K562 (cell line): ENCODE measurements at regions not wholly inside any gene's neighbourhood (a gene's known extent, or its start where the extent isn't known, plus 50 kb on each side); places are given as distances from the start of the nearest gene placed in this dataset.

Experiments used
- ATAC-seq: fragments of 200-7000 bp; cut with Tn5 transposase; 3 replicates; pipeline ENCODE4 v1.9.1; 2020; ENCODE audit warnings: moderate library complexity
- BruUV-seq: library from RNA; stranded (reverse); fragments of 400-500 nt; replicated peaks from 2 replicates; lab custom pipeline; 2021; lab: Mats Ljungman, UMichigan
- CTCF ChIA-PET: fragments of 300-600 bp; formaldehyde crosslinking; extraction: SDS; loops from one replicate; lab custom pipeline; 2021; ENCODE audit warnings: low intra/inter-chr PET ratio; lab: Yijun Ruan, JAX
- POLR2A ChIA-PET: fragments of 300-600, 350-650 bp; sonication (Branson Sonifier 250); formaldehyde crosslinking; extraction: SDS; loops from one replicate; lab custom pipeline; 2021; ENCODE audit warnings: antibody characterized with exemption, inconsistent platforms; lab: Yijun Ruan, JAX
- DNase-seq, 4 experiments: peaks; one replicate each; pipeline versions ENCODE4 v3.0.0 to v3.0.0-alpha.2; 2011 to 2018; ENCODE audit warnings: low spot score in 3 of 4, mixed read lengths in 3 of 4; ENCODE audit errors: extremely low read depth in 1 of 4
- FAIRE-seq: peaks from 2 replicates; lab custom pipeline; 2011; peaks lifted over from hg19 to GRCh38; lab: Jason Lieb, UNC
- H2AFZ ChIP-seq: 2 replicates; pipeline ENCODE4 v1.6.0; 2011; ENCODE audit warnings: low read depth, low read length, control low read depth, inconsistent platforms
- H3K27ac ChIP-seq: fragments of 200-600 bp; 3 replicates; pipeline ENCODE4 v1.8.0; 2011; ENCODE audit warnings: low read depth, mild to moderate bottlenecking, control low read depth, inconsistent platforms, low read length, moderate library complexity, mixed read lengths; ENCODE audit errors: extremely low read depth
- H3K27me3 ChIP-seq, 2 experiments: fragments of 300-600 bp in 1 of 2; 2 replicates in 1 of 2; 3 replicates in 1 of 2; pipeline versions ENCODE4 v1.6.0 to v1.8.0; 2011; ENCODE audit warnings: inconsistent platforms in 2 of 2, low read length in 2 of 2, mild to moderate bottlenecking in 1 of 2, mixed read lengths in 1 of 2, moderate library complexity in 1 of 2; ENCODE audit not compliant: control insufficient read depth in 2 of 2, insufficient read depth in 2 of 2
- H3K36me3 ChIP-seq: fragments of 300-600 bp; 3 replicates; pipeline ENCODE4 v1.8.0; 2011; ENCODE audit warnings: mild to moderate bottlenecking, low read length, inconsistent platforms; ENCODE audit not compliant: control insufficient read depth, insufficient read depth
- H3K4me1 ChIP-seq, 2 experiments: fragments of 200-600 bp in 1 of 2; replicated peaks in 1 of 2; 2 replicates in 1 of 2; 3 replicates in 1 of 2; pipeline versions ENCODE4 v1.5.1 to v1.8.0; 2011; ENCODE audit warnings: inconsistent platforms in 2 of 2, low read length in 2 of 2, mild to moderate bottlenecking in 1 of 2, mixed read lengths in 1 of 2, moderate library complexity in 1 of 2; ENCODE audit not compliant: control insufficient read depth in 2 of 2, insufficient read depth in 2 of 2
- H3K4me2 ChIP-seq: 2 replicates; pipeline ENCODE4 v1.6.1; 2011; ENCODE audit warnings: low read length, control low read depth, inconsistent platforms, mixed read lengths; ENCODE audit not compliant: insufficient read depth
- H3K4me3 ChIP-seq: fragments of 200-600 bp; sonication (generic), shearing (Covaris generic); 2 replicates; pipeline ENCODE4 v1.5.1; 2016; ENCODE audit warnings: control low read depth, inconsistent platforms
- H3K79me2 ChIP-seq: fragments of 200-600 bp; 3 replicates; pipeline ENCODE4 v1.8.0; 2011; ENCODE audit warnings: low read length, inconsistent platforms; ENCODE audit not compliant: control insufficient read depth, insufficient read depth
- H3K9ac ChIP-seq, 2 experiments: 2 replicates each; pipeline versions ENCODE4 v1.6.0 to v1.6.1; 2011; ENCODE audit warnings: low read depth in 2 of 2, low read length in 2 of 2, control low read depth in 1 of 2, inconsistent platforms in 1 of 2, mild to moderate bottlenecking in 1 of 2, mixed read lengths in 1 of 2; ENCODE audit not compliant: insufficient read depth in 1 of 2
- H3K9me1 ChIP-seq: one replicate; pipeline ENCODE4 v1.6.0; 2011; ENCODE audit warnings: inconsistent platforms, mild to moderate bottlenecking, low read length, moderate library complexity; ENCODE audit not compliant: control insufficient read depth, insufficient read depth
- H3K9me3 ChIP-seq: replicated peaks from 2 replicates; pipeline ENCODE4 v1.5.1; 2011; ENCODE audit warnings: low read depth, low read length, inconsistent platforms; ENCODE audit not compliant: control insufficient read depth, insufficient read depth
- H4K20me1 ChIP-seq: replicated peaks from 2 replicates; pipeline ENCODE4 v1.6.1; 2011; ENCODE audit warnings: low read length, inconsistent platforms, mixed read lengths; ENCODE audit not compliant: control insufficient read depth, insufficient read depth
- CEBPG ChIP-seq, 3 experiments: fragments of 200-800 bp in 1 of 3; sonication (Bioruptor generic) in 1 of 3; sonication (generic) in 1 of 3; formaldehyde crosslinking in 1 of 3; IDR thresholded peaks in 2 of 3; conservative IDR thresholded peaks in 1 of 3; 2 replicates each; pipeline versions ENCODE4 v1.6.1 to v1.8.0; 2016 to 2022; ENCODE audit warnings: missing compliant biosample characterization in 2 of 3, missing genetic modification characterization in 2 of 3, mild to moderate bottlenecking in 1 of 3, missing genetic modification reagents in 1 of 3
- HMGN3 ChIP-seq: IDR thresholded peaks from 2 replicates; pipeline ENCODE4 v1.6.1; 2011; ENCODE audit warnings: borderline replicate concordance, low read depth, mild to moderate bottlenecking, mixed read lengths, low read length; ENCODE audit not compliant: insufficient read length; ENCODE audit errors: extremely low read depth
- NFRKB ChIP-seq: fragments of 450-650 bp; IDR thresholded peaks from 2 replicates; pipeline ENCODE4 v1.6.1; 2016; ENCODE audit warnings: low read depth
- RBM14 ChIP-seq: fragments of 200-400 bp; formaldehyde crosslinking; IDR thresholded peaks from 2 replicates; pipeline ENCODE4 v1.6.1; 2018; ENCODE audit warnings: low read depth, mild to moderate bottlenecking, low read length, moderate library complexity, borderline replicate concordance; ENCODE audit not compliant: insufficient read depth
- SAFB ChIP-seq: fragments of 200-400 bp; formaldehyde crosslinking; IDR thresholded peaks from 2 replicates; pipeline ENCODE4 v1.6.1; 2017; ENCODE audit warnings: low read depth, low read length, borderline replicate concordance
- SRSF7 ChIP-seq: fragments of 200-400 bp; formaldehyde crosslinking; optimal IDR thresholded peaks from 2 replicates; pipeline ENCODE3; 2017; ENCODE audit warnings: mild to moderate bottlenecking, low read depth, low read length
- TAL1 ChIP-seq: fragments of 450-650 bp; IDR thresholded peaks from 2 replicates; pipeline ENCODE4 v1.6.1; 2016; ENCODE audit warnings: mild to moderate bottlenecking
- ZNF764 ChIP-seq: fragments of 250-450 bp; sonication (Bioruptor Pico); IDR thresholded peaks from 2 replicates; pipeline ENCODE4 v1.4.0; 2020; ENCODE audit warnings: low read depth, mild to moderate bottlenecking, moderate library complexity
- WGBS: fragments of 100-300 bp; shearing (Covaris generic); methylation state at CpG from one replicate; pipeline ENCODE4 v1.1.6; 2016; ENCODE audit warnings: low coverage, mixed read lengths; ENCODE audit not compliant: insufficient coverage; ENCODE audit errors: missing lambda C conversion rate; 5-methylcytosine and 5-hydroxymethylcytosine counted together
- in situ Hi-C: fragments of 300-500 bp; cut with MboI; formaldehyde crosslinking; loops from 4 replicates; pipeline ENCODE4 v1.15.0; 2018; ENCODE audit warnings: inconsistent platforms, mixed read lengths
- intact Hi-C: fragments of 100-400 bp; cut with micrococcal nuclease; formaldehyde crosslinking; loops from 2 replicates; pipeline ENCODE4 v1.14.2; 2022

DNA sequence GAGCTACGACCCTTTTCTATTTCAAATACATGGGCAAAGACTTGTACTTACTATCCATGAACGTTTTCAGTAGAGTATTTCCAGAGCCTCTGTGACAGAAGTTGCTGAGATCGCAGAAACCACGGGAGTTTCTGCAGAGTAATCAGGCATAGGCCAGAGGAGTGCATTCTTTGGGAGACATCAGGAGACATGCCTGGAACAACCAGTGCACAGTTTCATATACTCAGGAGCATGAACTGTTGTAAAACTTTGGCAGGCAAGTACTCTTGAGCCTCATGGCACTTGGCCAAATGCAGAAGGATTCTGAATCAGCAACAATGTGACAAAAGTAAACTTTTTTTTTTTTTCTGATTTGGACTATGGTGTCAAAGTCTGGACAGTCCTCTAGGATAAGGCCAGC, 307.1 kb downstream of the GRB14 start:
- no peaks in the 10 kb centered on the region for H4K20me1 ChIP-seq
- ChIA-PET POLR2A (no interaction called here), CTCF (no interaction called here)
- 0% methylated on average over 4 of the region's 4 CpGs for WGBS
- H3K9ac ChIP-seq, result no peak overlapping the region
- in situ Hi-C loops (no loop called here), intact Hi-C loops (no loop called here)
- ATAC-seq (no peak), FAIRE-seq (no peak), DNase-seq (no peak)
- no peak overlapping the region for H2AFZ ChIP-seq
- no peak overlapping the region for H3K27ac ChIP-seq
- H3K36me3 ChIP-seq, result no peaks in the 10 kb centered on the region
- no peak overlapping the region for H3K4me3 ChIP-seq
- TF ChIP-seq NFRKB (no peak), SAFB (no peak), HMGN3 (no peak), TAL1 (no peak), RBM14 (no peak)
- no peaks in the 10 kb centered on the region for H3K27me3 ChIP-seq
- BruUV-seq, result no TSS peak
- H3K4me2 ChIP-seq, result no peak overlapping the region
- no peaks in the 10 kb centered on the region for H3K9me1 ChIP-seq
- no peaks in the 10 kb centered on the region for H3K4me1 ChIP-seq
- H3K9me3 ChIP-seq, result no peaks in the 10 kb centered on the region
- no peaks in the 10 kb centered on the region for H3K79me2 ChIP-seq

DNA sequence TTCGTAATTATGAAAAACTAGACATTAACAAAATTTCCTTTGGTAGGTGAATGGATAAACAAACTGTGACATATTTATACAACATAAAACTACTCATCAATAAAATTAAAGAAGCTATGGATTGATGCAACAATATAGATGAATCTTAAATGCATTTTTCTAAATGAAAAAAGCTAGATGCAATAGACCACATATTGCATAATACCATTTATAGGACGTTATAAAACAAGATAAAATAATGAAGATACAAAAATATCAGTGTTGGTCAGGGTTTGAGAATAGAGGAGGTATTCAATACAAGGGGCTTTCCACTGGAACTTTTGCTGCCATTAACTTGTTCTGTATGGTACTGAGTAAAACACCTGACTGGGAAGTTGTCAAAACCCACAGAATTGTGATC, 314.4 kb downstream of the GRB14 start:
- intact Hi-C loops, result no loop called here
- Histone ChIP-seq H3K36me3 (no peaks in the 10 kb centered on the region), H3K27me3 (no peaks in the 10 kb centered on the region), H3K4me2 (no peak overlapping the region), H3K27ac (no peak overlapping the region), H3K9ac (no peak overlapping the region), H3K9me1 (no peaks in the 10 kb centered on the region)
- DNase-seq, result no peak
- ChIA-PET POLR2A (no interaction called here), CTCF (no interaction called here)
- BruUV-seq, result no TSS peak
- FAIRE-seq, result no peak
- no peak for ATAC-seq
- WGBS, result 3% methylated on average over 2 of the region's 2 CpGs
- TF ChIP-seq CEBPG (CRISPR knock-in tag; IDR thresholded peaks at IDR 0.05) (no peak), CEBPG (tag; conservative IDR thresholded peaks at IDR 0.05 in 1 of 2, IDR thresholded peaks at IDR 0.05 in 1 of 2) (peak in 1 of 2 experiments; percentile 72; a peak in 2 of 4 replicates), SRSF7 (no peak), ZNF764 (no peak)
- TF ChIP-seq, all 486 proteins: peak for 1
- H3K4me1 ChIP-seq, result no peaks in the 10 kb centered on the region
- 0 out of 2 replicates have a peak, but pooled peaks cover 2% of the 10 kb centered on the region for H3K9me3 ChIP-seq
- no peak overlapping the region for H2AFZ ChIP-seq
- H3K4me3 ChIP-seq, result no peak overlapping the region
- in situ Hi-C loops, result no loop called here
- H3K79me2 ChIP-seq, result no peaks in the 10 kb centered on the region
- no peaks in the 10 kb centered on the region for H4K20me1 ChIP-seq
